AG04449 (cell line): ENCODE measurements at regions not wholly inside any gene's neighbourhood (a gene's known extent, or its start where the extent isn't known, plus 50 kb on each side); places are given as distances from the start of the nearest gene placed in this dataset.

Experiments
- CTCF ChIA-PET: fragments of 350-600 bp; formaldehyde crosslinking; extraction: SDS; loops from one replicate; lab custom pipeline; 2021; ENCODE audit warnings: antibody characterized with exemption; lab: Yijun Ruan, JAX
- POLR2A ChIA-PET: fragments of 400-600, 350-600 bp; formaldehyde crosslinking; extraction: SDS; loops from one replicate; lab custom pipeline; 2020; ENCODE audit warnings: antibody characterized with exemption, inconsistent platforms; lab: Yijun Ruan, JAX
- DNase-seq: peaks from one replicate; pipeline ENCODE4 v3.0.0-alpha.2; 2010; ENCODE audit warnings: low read depth, low spot score
- H3K4me3 ChIP-seq: 2 replicates; pipeline ENCODE4 v1.5.1; 2011; ENCODE audit warnings: low read depth, mild to moderate bottlenecking, control low read depth, low read length
- TF ChIP-seq, protein P1 (sequence below): IDR thresholded peaks from one replicate; pipeline ENCODE4 v1.5.1; 2011; ENCODE audit warnings: mild to moderate bottlenecking, moderate library complexity, low read length, control low read depth, inconsistent platforms; ENCODE audit not compliant: insufficient read depth; ENCODE audit errors: missing control alignments

- ChIA-PET POLR2A (no interaction called here), CTCF (no interaction called here)
- TF ChIP-seq, protein P1, sequence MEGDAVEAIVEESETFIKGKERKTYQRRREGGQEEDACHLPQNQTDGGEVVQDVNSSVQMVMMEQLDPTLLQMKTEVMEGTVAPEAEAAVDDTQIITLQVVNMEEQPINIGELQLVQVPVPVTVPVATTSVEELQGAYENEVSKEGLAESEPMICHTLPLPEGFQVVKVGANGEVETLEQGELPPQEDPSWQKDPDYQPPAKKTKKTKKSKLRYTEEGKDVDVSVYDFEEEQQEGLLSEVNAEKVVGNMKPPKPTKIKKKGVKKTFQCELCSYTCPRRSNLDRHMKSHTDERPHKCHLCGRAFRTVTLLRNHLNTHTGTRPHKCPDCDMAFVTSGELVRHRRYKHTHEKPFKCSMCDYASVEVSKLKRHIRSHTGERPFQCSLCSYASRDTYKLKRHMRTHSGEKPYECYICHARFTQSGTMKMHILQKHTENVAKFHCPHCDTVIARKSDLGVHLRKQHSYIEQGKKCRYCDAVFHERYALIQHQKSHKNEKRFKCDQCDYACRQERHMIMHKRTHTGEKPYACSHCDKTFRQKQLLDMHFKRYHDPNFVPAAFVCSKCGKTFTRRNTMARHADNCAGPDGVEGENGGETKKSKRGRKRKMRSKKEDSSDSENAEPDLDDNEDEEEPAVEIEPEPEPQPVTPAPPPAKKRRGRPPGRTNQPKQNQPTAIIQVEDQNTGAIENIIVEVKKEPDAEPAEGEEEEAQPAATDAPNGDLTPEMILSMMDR: no peak
Observed at GRCh38 chrX:46278572-46278971, 266.6 kb downstream of the ZNF674 start.

DNA sequence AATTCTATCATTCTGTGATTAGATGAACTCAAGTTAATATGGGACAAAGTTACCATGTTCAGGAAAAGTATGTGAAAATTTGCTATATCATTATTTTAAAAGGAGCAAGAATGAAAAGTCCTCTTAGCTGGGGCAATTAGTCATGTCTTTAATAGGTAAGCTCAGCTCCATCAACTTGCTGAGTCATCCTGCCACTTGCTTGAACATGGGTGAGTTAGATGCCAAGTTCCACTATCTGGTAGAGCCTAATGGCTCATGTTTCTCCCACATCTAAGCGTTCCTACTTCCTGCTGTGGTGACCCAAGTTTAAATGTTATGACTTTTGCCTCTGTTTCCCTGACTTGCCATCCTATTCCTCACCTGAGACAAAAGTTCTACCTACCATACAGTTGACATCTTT is 276.8 kb downstream of the ZNF674 start:
- ChIA-PET POLR2A (no interaction called here), CTCF (no interaction called here)
- TF ChIP-seq, protein P1: no peak
- H3K4me3 ChIP-seq: no peak overlapping the region
- no peak for DNase-seq

More at GRCh38 chrX:46278572-46278971, 266.6 kb downstream of the ZNF674 start:
- no peak for DNase-seq
- no peak overlapping the region for H3K4me3 ChIP-seq

DNA sequence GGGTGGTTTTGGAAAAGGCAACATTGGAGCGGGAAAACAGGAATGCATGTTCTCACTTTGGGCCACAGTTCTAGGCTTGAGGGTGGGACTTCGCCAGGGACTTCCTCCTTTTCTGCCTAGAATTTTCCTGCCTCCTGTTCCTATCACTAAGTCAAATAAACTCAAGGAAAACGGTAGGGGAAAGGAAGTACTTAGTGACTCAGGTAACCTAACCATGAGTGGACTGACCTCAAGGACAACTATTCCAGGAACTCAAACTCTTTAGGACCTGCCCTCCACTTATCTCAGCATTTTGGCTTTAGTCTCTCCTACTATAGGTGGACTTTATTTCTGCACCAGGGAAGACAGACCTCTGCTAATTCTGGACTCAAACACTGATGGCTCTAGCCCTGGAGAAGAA is 281.7 kb downstream of the ZNF674 start:
- CTCF ChIA-PET: no interaction called here
- POLR2A ChIA-PET: no interaction called here
- DNase-seq: no peak
- no peak overlapping the region for H3K4me3 ChIP-seq
- TF ChIP-seq, protein P1: no peak

- ChIA-PET CTCF (no interaction called here), POLR2A (no interaction called here)
- TF ChIP-seq, protein P1: no peak
- DNase-seq: no peak
- H3K4me3 ChIP-seq: no peak overlapping the region
Observed at GRCh38 chrX:46262304-46262703, 282.9 kb downstream of the ZNF674 start.

DNA sequence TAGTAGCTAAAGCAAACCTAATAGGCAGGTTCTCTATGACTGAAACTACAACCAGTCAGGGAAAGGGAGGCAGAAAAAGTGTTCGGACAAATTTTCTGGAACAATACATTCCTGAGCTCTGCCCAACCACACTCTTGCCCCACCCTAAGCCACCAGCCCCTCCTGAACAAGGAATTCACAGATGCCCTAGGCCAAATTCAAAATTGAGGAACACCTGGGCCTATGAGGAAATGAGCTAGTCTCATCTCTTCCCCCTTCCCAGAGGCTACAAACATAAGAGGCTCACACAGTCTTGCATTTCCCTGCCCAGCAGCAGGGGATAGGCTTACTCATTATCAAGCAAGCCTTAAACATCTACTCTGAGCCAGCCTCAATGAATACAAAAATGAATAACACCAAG is 284.7 kb downstream of the ZNF674 start:
- ChIA-PET CTCF (interaction anchor here (0.9 kb wide), 1 partner anchor 9 kb away, joined by 3 read pairs; no protein-coding TSS in a partner anchor), POLR2A (interaction anchor here (0.6 kb wide), 1 partner anchor 104 kb away, joined by 3 read pairs; no protein-coding TSS in a partner anchor)
- TF ChIP-seq, protein P1: no peak
- no peak overlapping the region for H3K4me3 ChIP-seq
- no peak for DNase-seq

- ChIA-PET CTCF (no interaction called here), POLR2A (no interaction called here)
- TF ChIP-seq, protein P1: no peak
- no peak overlapping the region for H3K4me3 ChIP-seq
- DNase-seq: no peak
Observed at GRCh38 chrX:46258356-46258755, 286.9 kb downstream of the ZNF674 start.
